Gastroesophageal sphincter (tissue), 4 donors: ENCODE measurements at regions not wholly inside any gene's neighbourhood (a gene's known extent, or its start where the extent isn't known, plus 50 kb on each side); places are given as distances from the start of the nearest gene placed in this dataset.

Source experiments
- ATAC-seq: fragments of 150-250 bp; one replicate; pipeline ENCODE4 v1.9.1; 2016; ENCODE audit warnings: mild to moderate bottlenecking, moderate library complexity
- H3K27ac ChIP-seq, 4 donors: fragments of 200-600 bp; sonication (generic) in 3 of 4; 1 replicate in 3 of 4; 2 replicates in 1 of 4; pipeline ENCODE4 v1.5.1; 2016 to 2019
- H3K27me3 ChIP-seq: fragments of 200-600 bp; sonication (generic); one replicate; pipeline ENCODE4 v1.5.1; 2019
- H3K36me3 ChIP-seq, 2 donors: fragments of 200-600 bp; sonication (generic); one replicate each; pipeline ENCODE4 v1.5.1; 2019; ENCODE audit warnings: control low read depth in 1 of 2
- H3K4me1 ChIP-seq, 3 donors: fragments of 200-600 bp; sonication (generic); 1 replicate in 2 of 3; 2 replicates in 1 of 3; pipeline ENCODE4 v1.5.1; 2016 to 2019; ENCODE audit warnings: control low read depth in 2 of 3
- H3K4me3 ChIP-seq, 2 donors: fragments of 200-600 bp; sonication (generic); one replicate each; pipeline ENCODE4 v1.5.1; 2019; ENCODE audit warnings: mild to moderate bottlenecking in 1 of 2, moderate library complexity in 1 of 2
- H3K9me3 ChIP-seq, 3 donors: fragments of 200-600 bp; sonication (generic); one replicate each; pipeline ENCODE4 v1.5.1; 2017 to 2019; ENCODE audit warnings: control low read depth in 2 of 3
- EP300 ChIP-seq: sonication (generic); formaldehyde crosslinking; IDR thresholded peaks from one replicate; pipeline ENCODE4 v1.6.1; 2017; ENCODE audit warnings: antibody characterized with exemption, mild to moderate bottlenecking
- POLR2A ChIP-seq, 2 donors: fragments of 450-650 bp; IDR thresholded peaks; one replicate each; pipeline ENCODE4 v1.6.1; 2017; ENCODE audit warnings: antibody characterized with exemption in 2 of 2, mild to moderate bottlenecking in 2 of 2, moderate library complexity in 1 of 2
- POLR2AphosphoS5 ChIP-seq: sonication (generic); formaldehyde crosslinking; IDR thresholded peaks from one replicate; pipeline ENCODE4 v1.6.1; 2017; ENCODE audit warnings: antibody characterized with exemption
- WGBS, 2 donors: methylation state at CpG; one replicate each; pipeline ENCODE4 v1.1.5; 2018; ENCODE audit warnings: low coverage in 1 of 2; 5-methylcytosine and 5-hydroxymethylcytosine counted together
- TF ChIP-seq, protein P1 (sequence below), 4 experiments: fragments of 200-600 bp in 2 of 4; fragments of 450-650 bp in 2 of 4; sonication (generic) in 1 of 4; IDR thresholded peaks; one replicate each; pipeline ENCODE4 v1.5.1; 2017 to 2019; ENCODE audit warnings: antibody characterized with exemption in 4 of 4, mild to moderate bottlenecking in 2 of 4, moderate library complexity in 2 of 4

- no peak overlapping the region for H3K4me3 ChIP-seq
- no peaks in the 10 kb centered on the region for H3K4me1 ChIP-seq
- no peak for ATAC-seq
- TF ChIP-seq POLR2A (IDR thresholded peaks at IDR 0.05) (no peak), POLR2AphosphoS5 (no peak), EP300 (no peak)
- TF ChIP-seq, protein P1, sequence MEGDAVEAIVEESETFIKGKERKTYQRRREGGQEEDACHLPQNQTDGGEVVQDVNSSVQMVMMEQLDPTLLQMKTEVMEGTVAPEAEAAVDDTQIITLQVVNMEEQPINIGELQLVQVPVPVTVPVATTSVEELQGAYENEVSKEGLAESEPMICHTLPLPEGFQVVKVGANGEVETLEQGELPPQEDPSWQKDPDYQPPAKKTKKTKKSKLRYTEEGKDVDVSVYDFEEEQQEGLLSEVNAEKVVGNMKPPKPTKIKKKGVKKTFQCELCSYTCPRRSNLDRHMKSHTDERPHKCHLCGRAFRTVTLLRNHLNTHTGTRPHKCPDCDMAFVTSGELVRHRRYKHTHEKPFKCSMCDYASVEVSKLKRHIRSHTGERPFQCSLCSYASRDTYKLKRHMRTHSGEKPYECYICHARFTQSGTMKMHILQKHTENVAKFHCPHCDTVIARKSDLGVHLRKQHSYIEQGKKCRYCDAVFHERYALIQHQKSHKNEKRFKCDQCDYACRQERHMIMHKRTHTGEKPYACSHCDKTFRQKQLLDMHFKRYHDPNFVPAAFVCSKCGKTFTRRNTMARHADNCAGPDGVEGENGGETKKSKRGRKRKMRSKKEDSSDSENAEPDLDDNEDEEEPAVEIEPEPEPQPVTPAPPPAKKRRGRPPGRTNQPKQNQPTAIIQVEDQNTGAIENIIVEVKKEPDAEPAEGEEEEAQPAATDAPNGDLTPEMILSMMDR (IDR thresholded peaks at IDR 0.05), result no peak
- H3K9me3 ChIP-seq, result no peaks in the 10 kb centered on the region
- no peak overlapping the region for H3K27ac ChIP-seq
- no peaks in the 10 kb centered on the region for H3K36me3 ChIP-seq
- no peaks in the 10 kb centered on the region for H3K27me3 ChIP-seq
- WGBS, 2 donors, result 20 to 60% methylated on average over 1 of the region's 1 CpG
These were observed 187.4 kb upstream of the SLC16A7 start for GRCh38 chr12:59408431-59408830.

DNA sequence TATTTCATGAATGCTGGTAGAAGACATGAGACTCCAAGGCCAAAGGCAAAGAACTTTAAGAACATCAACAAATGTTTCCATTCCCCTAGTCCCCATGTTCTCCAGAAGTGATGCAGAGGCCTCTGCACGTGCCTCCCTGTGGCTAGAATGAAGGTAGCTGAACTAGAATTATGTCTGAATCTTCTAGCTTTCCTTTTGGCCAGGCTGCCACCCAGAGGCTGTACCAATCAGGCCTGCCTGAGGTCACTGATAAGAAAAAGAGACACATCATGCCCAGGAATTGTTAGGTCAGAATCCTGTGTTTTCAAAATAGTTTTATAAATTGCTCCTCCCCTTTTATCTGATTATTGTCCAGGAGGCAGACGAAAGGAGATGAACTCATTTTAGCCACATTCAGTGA is 188.0 kb upstream of the SLC16A7 start:
- Histone ChIP-seq H3K27ac (no peak overlapping the region), H3K4me3 (no peak overlapping the region), H3K4me1 (no peaks in the 10 kb centered on the region), H3K27me3 (no peaks in the 10 kb centered on the region), H3K9me3 (no peaks in the 10 kb centered on the region), H3K36me3 (no peaks in the 10 kb centered on the region)
- ATAC-seq, result no peak
- no peak for TF ChIP-seq POLR2AphosphoS5
- TF ChIP-seq EP300, result no peak
- no peak for TF ChIP-seq POLR2A (IDR thresholded peaks at IDR 0.05)
- TF ChIP-seq, protein P1 (IDR thresholded peaks at IDR 0.05), result no peak
- 50 to 73% methylated on average over 1 to 2 of the region's 2 CpGs for WGBS, 2 donors

DNA sequence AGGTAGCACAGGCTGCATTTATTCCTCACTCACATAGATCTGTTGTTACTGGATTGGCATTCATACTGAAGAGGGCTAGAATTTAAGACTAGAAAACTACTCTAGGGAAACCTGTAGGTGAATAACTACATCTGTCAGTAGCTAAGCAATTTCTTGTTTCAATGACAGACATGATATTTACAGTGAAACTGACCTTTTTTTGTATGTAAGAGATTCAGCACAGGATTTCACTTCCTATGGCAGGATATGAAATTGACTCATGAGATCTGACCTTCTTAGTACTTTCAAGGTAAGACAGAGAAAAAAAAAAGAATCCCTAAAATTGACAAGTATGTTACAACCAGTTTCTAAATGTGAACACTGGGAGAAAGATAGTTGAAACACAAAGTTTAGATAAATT is 189.8 kb upstream of the SLC16A7 start:
- no peak for ATAC-seq
- Histone ChIP-seq H3K27ac (no peak overlapping the region), H3K4me3 (no peak overlapping the region), H3K9me3 (no peaks in the 10 kb centered on the region), H3K27me3 (no peaks in the 10 kb centered on the region), H3K4me1 (no peaks in the 10 kb centered on the region), H3K36me3 (no peaks in the 10 kb centered on the region)
- TF ChIP-seq POLR2AphosphoS5 (no peak), POLR2A (IDR thresholded peaks at IDR 0.05) (no peak), EP300 (no peak)
- TF ChIP-seq, protein P1 (IDR thresholded peaks at IDR 0.05), result no peak

DNA sequence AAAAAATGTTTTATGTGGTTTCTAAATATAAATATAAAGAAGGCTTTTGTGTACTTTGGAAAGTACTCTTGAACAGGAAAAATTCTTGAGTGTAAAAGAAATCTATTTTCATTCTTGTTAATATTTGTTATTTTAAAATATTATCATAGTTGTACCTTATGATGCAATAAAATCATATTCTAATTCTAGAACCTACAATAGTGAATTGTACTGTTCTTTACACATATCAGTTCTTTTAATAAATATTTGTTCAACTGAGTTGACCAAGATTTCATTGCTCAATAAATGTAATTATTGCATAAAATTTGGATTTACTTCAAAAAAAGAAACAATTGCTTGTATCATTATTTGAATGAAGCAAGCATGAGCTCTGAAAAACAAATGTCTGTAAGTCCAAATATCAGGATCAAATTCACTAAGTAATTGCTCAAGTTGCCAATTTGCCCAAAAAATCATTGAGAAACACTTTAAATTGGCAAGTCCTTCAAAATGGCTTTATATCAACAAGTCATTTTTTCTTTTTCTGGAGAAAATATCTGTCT is 191.6 kb upstream of the SLC16A7 start:
- H3K27ac ChIP-seq, result no peak overlapping the region
- H3K36me3 ChIP-seq, result no peaks in the 10 kb centered on the region
- no peaks in the 10 kb centered on the region for H3K27me3 ChIP-seq
- H3K4me1 ChIP-seq, result no peaks in the 10 kb centered on the region
- H3K4me3 ChIP-seq, result no peak overlapping the region
- H3K9me3 ChIP-seq, result peaks cover 0 to 6% (median 0%) of the 10 kb centered on the region in 3 donors
- TF ChIP-seq, protein P1 (IDR thresholded peaks at IDR 0.05), result no peak
- no peak for TF ChIP-seq EP300
- TF ChIP-seq POLR2A (IDR thresholded peaks at IDR 0.05), result no peak
- TF ChIP-seq POLR2AphosphoS5, result no peak
- no peak for ATAC-seq

- ATAC-seq, result peak; percentile 85
- no peaks in the 10 kb centered on the region for H3K4me1 ChIP-seq
- no peak overlapping the region for H3K27ac ChIP-seq
- H3K36me3 ChIP-seq, result no peaks in the 10 kb centered on the region
- no peak overlapping the region for H3K4me3 ChIP-seq
- TF ChIP-seq POLR2AphosphoS5 (peak; percentile 15), POLR2A (IDR thresholded peaks at IDR 0.05) (no peak)
- TF ChIP-seq, protein P1 (IDR thresholded peaks at IDR 0.05), result peak; percentile 38 to 79 (median 63)
- H3K27me3 ChIP-seq, result no peaks in the 10 kb centered on the region
- WGBS, 2 donors, result 0% methylated on average over 3 of the region's 3 CpGs
- peaks cover 0 to 6% (median 0%) of the 10 kb centered on the region in 3 donors for H3K9me3 ChIP-seq
These were observed 192.4 kb upstream of the SLC16A7 start for GRCh38 chr12:59403259-59403932.
